Activated gamma-delta T cell treated with Interleukin-2 at 50 U/mL for 16 hours (primary cell): ENCODE measurements at regions not wholly inside any gene's neighbourhood (a gene's known extent, or its start where the extent isn't known, plus 50 kb on each side); places are given as distances from the start of the nearest gene placed in this dataset.

ENCODE experiments used
- DNase-seq: peaks from one replicate; pipeline ENCODE4 v3.0.0-alpha.2; 2020

DNA sequence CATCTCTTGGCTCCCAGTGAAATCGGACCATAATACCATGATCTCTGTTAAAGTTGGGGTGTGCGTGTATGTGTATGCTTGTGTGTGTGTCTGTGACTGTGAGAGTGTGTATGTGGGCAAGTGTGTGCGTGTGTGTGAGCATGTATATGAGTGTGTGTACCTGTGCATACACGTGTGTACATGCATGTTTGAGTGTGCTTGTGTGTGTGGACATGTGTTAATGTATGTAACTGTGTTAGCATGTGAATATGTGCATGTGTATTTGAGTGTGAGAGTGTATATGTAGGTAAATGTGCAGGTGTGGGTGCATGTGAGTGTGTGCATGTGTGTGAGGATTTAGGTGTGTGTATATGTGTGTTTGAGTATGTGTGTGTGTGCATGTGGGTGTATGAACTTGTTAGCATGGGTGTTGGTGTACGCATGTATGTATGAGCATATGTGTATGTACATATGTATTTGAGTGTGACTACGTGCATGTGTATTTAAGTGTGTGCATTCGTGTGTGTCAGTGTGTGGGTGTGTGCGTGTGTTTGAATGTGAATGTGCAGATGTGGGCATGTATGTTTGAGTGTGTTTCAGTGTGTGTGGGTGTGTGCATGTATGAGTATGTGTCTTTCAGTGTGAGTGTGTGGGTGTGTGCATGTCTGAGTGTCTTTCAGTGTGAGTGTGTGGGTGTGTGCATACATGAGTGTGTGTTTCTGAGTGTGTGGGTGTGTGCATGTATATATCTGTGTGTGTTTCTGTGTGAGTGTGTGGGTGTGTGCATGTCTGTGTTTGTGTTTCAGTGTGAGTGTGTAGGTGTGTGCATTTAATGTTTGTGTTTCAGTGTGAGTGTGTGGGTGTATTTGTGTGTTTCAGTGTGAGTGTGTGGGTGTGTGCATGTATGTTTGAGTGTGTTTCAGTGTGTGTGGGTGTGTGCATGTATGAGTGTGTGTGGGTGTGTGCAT, 183.2 kb downstream of the SOX9 start:
- DNase-seq, result no peak

DNA sequence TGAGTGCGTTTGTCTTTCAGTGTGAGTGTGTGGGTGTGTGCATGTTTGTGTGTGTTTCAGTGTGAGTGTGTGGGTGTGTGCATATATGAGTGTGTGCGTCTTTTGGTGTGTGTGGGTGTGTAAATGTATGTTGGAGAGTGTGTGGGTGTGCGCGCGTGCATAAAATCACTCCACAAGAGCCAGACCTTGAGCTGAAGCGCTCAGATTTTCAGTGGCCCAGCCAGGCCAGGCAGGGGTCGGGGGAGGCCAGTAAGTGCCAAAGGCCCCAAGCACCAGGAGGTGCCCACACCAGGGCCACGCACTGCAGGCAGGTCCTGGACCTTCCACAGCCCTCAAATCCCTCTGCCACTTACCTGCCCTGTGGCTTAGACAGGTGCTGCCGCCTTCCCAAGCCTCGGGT, 184.0 kb downstream of the SOX9 start:
- DNase-seq, result no peak

DNA sequence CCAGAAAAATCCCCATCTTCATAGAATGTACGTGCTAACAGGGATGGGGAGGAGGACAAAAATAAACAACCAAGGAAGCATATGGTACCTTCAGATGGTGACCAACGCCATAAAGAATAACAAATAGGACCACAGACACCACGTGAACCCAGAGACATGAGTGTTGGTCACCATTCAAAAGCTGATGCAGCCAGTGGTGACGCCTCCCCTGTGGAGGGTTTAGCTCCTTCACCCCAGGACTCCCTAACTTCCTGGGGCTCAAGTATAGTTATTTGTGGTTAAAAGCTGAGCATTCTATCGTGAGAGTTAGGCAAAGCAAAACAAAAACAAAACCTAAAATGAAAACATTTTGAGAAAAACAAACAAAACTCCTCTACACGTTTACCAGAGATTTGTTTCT, 184.7 kb downstream of the SOX9 start:
- no peak for DNase-seq

DNA sequence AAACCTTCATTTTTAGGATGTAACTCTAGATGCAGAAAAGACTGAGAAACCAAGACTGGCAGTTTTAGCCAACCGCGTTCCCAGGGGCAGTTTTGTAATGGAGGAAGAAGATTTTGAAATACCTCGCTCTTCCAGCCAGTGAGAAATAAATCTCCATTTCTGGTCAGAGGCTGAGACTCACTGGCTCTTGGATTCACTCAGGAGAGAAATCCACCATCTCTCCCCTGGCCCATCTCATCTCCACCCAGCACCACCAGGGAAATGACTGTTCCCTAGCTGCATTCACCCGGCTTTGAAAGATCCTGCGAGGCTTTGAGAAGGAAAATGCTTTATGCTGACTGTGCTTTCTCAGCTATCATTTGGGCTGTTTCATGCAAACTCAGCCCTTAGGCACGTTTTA, 185.2 kb downstream of the SOX9 start:
- no peak for DNase-seq

DNA sequence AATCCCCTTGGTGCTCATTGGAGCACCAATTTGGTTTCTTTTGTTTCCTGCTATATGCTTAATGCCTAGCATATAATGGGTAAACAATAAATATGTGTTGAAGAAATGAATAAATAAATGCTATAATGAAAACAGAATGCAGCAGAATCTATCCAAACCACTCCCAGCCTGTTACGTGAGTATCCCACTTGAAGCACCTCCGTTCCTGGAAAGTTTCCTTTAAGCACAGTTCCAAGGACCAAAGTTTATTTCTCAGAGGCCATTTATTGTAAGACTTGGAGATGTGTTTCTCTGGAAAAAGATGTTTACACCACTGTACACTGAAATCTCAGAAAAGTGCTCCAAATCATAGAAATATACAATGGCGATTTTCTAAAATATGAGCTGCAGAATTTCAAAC, 187.0 kb downstream of the SOX9 start:
- no peak for DNase-seq

DNA sequence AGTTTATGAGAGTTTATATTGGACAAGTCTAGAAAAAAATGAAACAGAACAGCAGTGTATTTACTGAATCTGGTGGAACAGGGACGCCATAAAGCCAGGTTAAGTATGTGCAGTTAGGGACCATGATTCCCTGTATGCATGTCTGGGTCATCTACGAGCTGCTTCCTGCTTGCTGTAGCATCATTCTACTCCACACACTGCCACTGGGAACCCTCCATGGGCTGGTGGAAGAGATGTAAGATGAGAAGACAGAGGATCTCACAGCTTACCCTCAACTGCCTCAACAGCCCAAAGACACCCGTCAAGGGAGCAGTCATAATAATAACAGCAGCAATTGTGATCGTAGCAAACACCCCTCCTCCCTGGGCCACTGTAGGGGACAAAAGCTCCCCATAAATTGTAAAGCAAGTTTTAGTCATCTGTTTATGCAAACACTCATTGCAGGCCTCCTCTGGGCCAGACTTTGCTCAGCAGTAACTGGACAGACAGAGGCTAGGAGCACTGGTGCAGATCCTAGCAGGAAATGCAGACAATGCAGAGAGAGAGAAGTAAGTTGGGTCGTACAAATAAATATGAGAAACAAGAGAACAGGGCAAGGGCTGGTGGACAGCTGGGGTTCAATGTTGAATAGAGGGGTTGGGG, 188.0 kb downstream of the SOX9 start:
- DNase-seq, result no peak

DNA sequence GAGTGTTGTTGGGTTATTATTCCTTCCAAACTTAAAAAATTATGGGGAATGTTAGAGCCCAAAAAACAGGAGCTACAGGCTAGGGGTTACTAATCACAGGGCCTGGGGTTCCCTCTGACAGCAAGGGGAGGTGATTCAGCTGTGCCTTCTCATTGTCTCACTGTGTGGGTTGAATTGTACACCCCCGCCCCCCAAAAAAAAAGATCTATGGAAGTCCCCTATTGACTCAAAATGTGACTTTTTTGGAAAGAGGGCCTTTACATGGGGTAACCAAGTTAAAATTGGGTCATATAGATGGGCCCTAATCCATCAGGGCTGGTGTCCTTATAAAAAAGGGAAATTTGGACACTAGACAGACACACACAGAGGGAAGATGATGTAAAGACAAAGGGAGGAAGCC, 190.2 kb downstream of the SOX9 start:
- DNase-seq, result no peak

DNA sequence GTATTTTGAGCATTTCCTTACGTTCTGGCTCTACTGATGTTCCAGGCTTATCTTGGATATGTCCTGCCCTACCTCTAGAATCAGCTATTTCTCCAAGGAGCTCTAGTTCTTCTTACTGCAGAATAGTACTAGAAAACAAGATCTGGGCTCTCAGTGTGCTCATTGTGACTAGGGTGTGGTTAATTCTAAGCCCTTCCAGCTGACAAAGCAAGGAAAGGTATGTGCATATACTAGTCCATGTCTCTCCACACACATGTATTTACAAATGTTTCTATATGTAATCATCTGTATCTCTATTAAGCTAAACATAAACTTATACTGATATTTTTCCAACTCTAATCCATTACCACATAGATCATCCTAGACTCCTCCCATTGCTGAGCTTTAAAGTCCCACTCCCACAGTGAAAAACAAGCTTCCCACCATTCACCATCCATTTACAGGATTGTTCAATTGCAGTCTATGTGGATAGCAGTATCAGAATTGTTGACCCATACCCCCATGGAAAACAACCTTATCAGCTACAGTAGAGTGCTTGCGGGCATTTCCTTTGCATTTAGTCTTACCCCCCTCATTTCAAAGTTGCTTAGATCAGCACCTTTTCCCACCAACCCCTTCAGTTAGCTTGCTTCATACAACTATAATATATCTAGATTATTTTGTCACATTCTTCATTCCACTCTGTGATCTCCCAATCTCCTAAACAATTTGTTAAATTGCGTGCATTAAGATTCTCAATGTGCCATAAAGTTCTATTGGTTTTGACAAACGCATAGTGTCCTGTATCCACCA, 194.5 kb downstream of the SOX9 start:
- no peak for DNase-seq

DNA sequence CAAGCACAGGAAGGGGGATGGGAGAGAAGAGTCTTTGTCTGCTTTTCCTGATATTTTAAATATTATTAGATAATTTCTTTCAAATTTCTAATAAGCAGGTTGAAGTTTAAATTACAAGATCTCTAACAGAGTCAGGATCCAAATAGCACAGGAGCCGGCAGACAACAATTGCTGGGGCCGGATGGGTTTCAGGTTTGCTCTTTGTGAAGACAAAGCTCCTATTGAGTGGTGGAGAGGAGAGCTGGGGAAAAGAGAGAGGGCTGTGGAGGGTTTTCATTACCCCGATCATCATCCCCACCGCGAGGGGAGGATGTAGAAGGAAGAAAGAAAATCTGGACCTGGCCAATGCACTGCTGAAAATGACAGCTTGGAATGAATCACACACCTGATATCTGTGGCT, 197.3 kb downstream of the SOX9 start:
- no peak for DNase-seq

DNA sequence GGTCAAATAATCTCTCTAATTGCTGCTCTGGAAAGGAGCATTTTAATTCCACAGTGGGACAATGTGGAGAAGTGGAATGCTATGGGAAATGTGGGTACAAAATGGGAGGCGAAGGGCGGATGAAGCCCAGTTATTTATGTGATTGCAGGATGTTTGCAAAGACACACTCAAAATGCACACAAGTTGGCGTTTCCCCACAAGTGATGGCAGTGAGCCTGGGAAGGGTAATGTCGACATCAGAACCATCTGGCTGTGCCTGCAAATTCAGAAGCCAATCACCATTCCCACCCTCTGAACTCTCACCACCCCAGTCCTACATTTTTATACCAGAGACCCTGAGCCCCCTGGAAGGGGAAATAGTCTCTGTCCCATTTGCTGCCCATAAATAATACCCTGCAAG, 201.1 kb downstream of the SOX9 start:
- DNase-seq, result no peak

DNA sequence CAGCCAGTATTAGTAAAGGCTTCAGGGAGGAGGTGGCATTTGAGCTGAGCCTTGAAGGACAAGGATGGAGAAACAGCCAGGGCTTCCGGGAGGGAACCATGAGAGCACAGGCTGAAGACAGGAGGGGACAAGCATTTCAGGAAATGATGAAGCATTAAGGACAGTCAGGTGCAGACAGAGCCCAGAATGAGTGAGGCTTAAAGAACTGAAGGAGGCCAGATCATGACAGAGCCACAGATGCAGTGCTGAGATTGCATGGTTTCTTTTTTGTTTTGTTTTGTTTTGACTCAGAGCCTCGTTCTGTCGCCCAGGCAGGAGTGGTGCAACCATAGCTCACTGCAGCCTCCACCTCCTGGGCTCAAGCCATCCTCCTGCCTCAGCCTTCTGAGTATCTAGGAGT, 211.5 kb downstream of the SOX9 start:
- DNase-seq, result no peak

DNA sequence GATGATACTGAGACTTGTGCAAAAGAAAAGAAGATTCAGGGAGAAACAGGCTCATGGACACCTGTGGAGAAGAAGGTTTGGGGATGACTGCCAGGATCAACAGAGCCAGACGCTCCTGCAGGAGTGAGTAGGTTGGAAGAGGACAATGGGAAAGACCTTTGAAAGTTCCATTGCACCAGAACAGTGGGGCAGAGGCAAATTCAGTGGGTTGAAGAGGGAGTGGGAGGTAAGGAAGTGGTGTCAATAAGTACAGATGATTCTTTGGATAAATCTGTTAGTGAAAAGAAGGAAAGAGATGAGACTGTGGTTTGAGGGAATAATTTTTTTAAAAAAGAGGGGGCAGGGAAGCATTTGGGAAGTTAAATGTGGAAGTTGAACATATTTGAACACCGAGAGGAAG, 212.8 kb downstream of the SOX9 start:
- no peak for DNase-seq

DNA sequence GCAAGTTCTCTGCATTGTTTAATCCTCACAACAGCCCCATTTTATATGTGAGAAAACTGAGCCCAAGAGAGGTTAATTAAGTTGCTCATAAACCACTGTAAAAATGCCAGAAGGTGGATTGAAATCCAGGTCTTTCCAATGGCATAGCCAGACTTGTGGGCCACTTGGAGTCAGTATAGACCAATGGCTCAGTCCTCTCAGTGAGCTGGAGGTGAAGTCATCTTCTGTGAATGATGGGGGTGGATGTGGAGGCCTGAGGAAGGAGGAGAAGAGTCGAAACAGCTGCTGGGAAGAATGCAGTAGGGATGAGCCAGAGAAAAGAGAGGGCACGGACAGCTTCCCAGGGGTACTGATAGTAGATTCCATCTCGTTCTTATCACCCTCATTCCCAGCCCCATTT, 213.4 kb downstream of the SOX9 start:
- no peak for DNase-seq

DNA sequence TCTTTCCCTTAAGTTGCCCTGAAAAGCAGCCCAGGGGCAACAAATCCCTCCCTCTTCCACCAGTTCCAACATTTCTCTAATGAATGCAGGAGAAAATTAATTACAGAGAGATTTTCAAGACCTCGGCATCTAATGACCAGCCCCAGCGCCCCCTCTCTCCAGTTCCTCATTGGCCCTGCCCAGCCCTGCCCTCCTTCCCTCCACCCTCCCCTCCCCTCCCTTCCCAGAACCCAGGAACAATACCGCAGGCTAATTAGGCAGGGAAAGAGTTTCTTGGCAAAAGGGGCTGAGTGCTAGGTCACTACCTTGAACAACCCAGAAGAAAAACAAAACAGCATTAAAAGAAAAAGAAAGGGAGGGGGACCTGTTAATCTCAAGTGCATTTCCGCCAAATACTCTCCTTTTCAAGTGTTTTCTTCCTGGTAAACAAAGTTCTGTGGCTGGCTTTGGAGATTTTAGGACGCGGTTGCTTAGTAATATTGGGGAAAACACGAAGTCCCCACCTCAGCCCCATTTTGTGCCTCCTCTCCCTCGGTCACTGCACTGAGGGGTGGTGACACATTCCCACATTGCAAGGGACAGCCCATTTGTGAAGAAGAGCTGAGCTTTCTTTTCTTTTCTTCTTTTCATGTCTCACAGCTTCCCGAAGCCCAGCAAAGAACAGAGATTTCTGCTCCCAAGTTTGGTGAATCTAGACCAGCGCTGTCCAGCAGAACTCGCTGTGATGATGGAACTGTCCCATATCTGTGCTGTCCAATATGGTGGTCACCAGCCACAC, 215.4 kb downstream of the SOX9 start:
- no peak for DNase-seq

DNA sequence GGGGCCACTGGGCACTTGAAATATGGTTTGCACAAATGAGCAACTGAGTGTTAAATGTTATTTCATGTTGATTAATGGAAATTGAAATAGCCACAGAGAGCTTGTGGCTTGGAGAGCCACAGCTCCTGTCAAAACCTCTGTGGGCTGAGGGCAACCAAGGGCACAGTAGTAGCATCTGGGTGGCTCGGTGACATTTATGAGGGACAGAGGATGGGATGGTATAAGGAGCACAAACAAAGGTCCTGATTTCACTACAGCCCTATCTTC, 215.9 kb downstream of the SOX9 start:
- DNase-seq, result no peak

DNA sequence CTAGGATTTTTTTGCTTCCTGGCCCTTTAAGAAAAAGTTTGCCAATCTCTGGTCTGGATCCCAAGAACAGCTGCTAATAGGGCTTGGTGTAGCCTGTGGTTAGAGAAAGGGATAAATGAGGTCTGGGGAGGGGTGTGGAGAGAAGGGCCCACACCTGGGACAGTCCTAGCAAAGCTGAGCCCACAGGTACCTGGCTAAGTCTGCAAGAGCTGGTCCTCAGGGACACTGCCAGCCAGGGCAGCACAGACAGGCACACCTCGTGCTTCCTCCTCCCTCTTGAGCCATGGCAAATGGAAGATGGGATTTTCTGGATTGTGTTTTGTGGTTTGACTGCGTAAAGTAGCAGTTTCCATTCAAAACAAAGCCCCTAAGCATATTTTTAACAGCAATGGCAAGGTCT, 217.5 kb downstream of the SOX9 start:
- no peak for DNase-seq

DNA sequence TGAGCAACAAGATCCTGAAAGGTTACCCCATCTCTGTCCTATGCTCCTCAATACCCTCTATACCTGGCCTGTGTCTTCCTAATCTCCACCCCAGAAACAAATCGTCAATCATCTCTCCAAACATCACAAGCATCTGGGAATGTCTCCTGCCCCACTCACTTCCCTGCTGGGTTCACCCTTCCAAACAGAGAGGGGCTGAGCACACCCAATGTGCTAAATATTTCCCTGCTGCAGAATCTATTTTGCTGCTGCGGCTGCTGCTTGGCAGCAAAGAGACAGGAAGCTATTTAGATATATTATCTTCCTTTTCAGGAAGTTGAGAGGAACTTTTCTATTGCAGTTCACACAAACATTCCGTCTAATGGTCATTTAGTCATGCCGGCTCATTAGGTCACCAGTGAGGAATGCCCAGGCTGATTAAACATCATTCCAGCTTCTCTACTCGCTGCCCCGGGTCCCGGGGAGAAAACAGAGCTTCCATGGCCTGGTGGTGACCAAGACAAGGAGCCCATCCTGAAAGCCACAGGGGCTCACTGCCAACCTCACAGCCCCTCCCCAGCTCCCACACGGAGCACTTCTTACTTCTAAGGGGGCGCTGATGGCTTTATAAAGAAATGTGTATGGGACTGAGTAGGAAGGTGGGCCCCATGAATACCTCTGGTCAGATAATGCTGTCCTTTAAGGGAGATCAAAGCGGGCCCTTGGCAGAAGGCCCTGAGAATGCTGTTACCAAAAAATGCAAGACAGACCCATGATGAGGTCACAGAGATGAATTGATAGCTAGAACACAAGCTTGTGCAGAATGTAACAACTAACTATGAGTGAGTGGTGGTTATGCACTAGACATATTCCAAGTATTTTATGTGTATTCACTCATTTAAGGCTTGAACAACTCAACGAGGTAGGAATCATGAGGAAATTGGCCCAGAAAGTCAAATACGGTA, 218.3 kb downstream of the SOX9 start:
- DNase-seq, result no peak

DNA sequence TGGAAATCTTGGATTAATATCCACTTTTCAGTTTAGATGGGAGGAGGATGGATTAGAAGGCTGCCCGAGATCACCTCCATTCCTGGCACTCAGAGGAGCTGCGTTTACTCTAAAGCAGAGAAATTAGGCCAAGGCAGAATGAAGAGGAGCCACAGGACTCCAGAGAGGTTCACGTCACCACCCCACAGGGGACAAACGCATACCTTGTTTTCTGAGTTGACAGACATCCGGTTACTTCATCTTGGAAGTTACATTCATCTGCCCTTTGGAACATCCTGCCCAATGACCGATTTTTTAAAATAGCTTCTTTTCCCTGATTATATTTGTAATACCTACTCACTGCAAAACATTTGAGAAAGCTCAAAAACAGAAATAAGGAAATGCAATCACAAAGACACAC, 220.0 kb downstream of the SOX9 start:
- DNase-seq, result no peak

DNA sequence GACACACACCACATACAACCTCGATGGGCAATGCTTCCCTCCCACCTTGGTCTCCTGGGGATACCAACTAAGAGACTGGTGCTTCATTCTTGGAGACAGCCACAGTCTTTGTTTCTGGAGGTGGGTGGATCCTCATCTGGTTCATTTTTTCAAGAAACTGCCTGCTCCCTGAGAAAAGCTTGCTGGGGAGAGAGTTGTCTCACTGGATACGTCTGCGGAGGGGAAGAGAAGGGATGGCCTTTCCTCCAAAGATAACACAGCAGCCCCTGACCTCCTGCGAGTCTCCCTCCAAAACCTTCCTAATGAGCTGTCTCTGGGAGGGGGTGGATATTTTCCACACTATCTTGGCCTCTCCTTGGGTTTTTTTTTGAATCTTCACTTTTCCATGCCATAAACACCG, 221.2 kb downstream of the SOX9 start:
- DNase-seq, result no peak

DNA sequence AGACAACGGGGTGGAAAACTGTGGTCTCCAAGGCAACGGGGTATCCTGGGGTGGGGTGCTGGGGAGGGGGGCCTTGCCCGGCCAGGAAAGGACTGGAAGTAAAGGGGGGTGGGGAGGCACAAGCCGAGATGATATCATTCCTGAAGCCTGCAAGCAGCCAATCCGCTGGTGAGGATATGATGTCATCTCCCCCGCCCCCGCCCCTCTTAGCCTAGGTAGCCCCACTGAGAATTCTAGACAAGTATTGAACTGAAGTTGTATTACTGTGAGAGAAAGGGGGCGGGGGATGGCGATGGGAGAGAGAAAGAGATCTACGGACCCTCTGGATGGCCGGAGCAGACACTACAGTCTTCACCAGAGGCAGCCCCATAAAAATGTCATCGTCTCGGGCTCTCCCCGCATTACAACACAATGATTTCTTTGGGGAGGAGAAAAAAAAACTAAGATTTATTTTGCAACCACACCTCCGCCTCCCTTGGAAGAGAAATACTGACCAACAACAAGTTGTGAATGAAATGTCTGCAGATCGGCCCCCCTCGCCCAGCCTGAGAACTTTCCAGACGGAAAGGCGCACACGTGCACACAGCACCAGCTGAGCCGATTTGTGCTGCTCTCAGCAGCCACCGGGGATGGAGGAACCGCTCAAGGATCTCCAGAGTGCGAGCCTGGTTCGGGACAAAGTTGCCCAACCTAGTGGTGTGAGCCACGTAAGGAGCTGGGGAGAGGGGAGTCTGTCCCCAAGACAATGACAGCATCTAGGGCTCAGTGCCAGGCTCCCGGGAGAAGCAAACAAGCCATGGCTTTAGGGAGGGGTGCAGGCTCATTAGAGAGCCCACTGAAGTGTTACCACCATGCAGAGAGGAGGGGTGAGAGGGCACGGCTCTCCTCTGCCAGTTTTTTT, 222.1 kb downstream of the SOX9 start:
- no peak for DNase-seq

DNA sequence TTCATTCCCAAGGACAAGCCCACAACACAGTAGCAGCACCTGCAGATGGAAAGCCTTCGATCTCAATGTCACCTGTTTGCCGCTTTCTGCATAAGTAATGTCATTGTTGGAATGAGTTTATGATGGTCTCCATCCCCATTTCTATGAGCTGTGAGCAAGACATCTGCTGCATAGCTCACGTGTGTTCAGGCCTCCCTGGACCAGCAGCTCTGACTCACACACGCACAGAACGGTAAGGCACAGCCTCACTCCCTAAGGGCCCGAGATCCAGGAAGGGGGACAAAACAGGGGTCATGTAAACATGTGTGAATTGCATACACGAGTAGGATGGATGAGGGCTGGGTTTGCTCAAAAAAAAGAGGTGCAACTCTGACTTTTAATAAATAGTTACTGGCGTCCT, 223.1 kb downstream of the SOX9 start:
- DNase-seq, result no peak
